Activated T-cell treated with anti-CD3 and anti-CD28 coated beads, Interleukin-2, amount 50 U/mL, for 1 hour (primary cell): ENCODE measurements at regions not wholly inside any gene's neighbourhood (a gene's known extent, or its start where the extent isn't known, plus 50 kb on each side); places are given as distances from the start of the nearest gene placed in this dataset.
"Not testable (repeated sequence)": the region's sequence is repeated elsewhere in the genome, so short reads cannot be mapped to it uniquely, and the experiment has no call there.

Experiments used
- DNase-seq: peaks from one replicate; pipeline ENCODE4 v3.0.0-alpha.2; 2020

GRCh38 chr13:104979281-104980030 is 1556.0 kb downstream of the EFNB2 start:
- DNase-seq = no peak

- no peak for DNase-seq
Measured at GRCh38 chr13:104976986-104977385, 1558.5 kb downstream of the EFNB2 start.

GRCh38 chr13:104975272-104975671 is 1560.2 kb downstream of the EFNB2 start:
- no peak for DNase-seq

GRCh38 chr13:104968876-104969275 is 1566.6 kb downstream of the EFNB2 start:
- DNase-seq = no peak

GRCh38 chr13:104967836-104968630 is 1567.4 kb downstream of the EFNB2 start:
- no peak for DNase-seq

GRCh38 chr13:104967376-104967775 is 1568.1 kb downstream of the EFNB2 start:
- no peak for DNase-seq

GRCh38 chr13:104962411-104962810 is 1573.1 kb downstream of the EFNB2 start:
- DNase-seq = no peak

GRCh38 chr13:104961246-104961645 is 1574.2 kb downstream of the EFNB2 start:
- no peak for DNase-seq

- no peak for DNase-seq
Measured at GRCh38 chr13:104954210-104954609, 1581.3 kb downstream of the EFNB2 start.

- DNase-seq = no peak
Measured at GRCh38 chr13:104953588-104953987, 1581.9 kb downstream of the EFNB2 start.

- DNase-seq = no peak
Measured at GRCh38 chr13:104949840-104950740, 1585.4 kb downstream of the EFNB2 start.

- DNase-seq = no peak
Measured at GRCh38 chr13:104944176-104944575, 1591.3 kb downstream of the EFNB2 start.

- DNase-seq = no peak
Measured at GRCh38 chr13:104943331-104943730, 1592.1 kb downstream of the EFNB2 start.

- DNase-seq = no peak
Measured at GRCh38 chr13:104937881-104938280, 1597.6 kb downstream of the EFNB2 start.

- DNase-seq = no peak
Measured at GRCh38 chr13:104936304-104936703, 1599.2 kb downstream of the EFNB2 start.

GRCh38 chr13:104920513-104920912 is 1614.9 kb downstream of the EFNB2 start:
- DNase-seq = not testable (repeated sequence)

GRCh38 chr13:104920091-104920490 is 1615.4 kb downstream of the EFNB2 start:
- no peak for DNase-seq

- no peak for DNase-seq
Measured at GRCh38 chr13:104900191-104900817, 1635.2 kb downstream of the EFNB2 start.

- DNase-seq = no peak
Measured at GRCh38 chr13:104898484-104898883, 1637.0 kb downstream of the EFNB2 start.

- no peak for DNase-seq
Measured at GRCh38 chr13:104895521-104895920, 1639.9 kb downstream of the EFNB2 start.

- no peak for DNase-seq
Measured at GRCh38 chr13:104875038-104875754, 1660.3 kb downstream of the EFNB2 start.

- DNase-seq = no peak
Measured at GRCh38 chr13:104872153-104872552, 1663.3 kb downstream of the EFNB2 start.
